AG04449 (cell line): ENCODE measurements at regions not wholly inside any gene's neighbourhood (a gene's known extent, or its start where the extent isn't known, plus 50 kb on each side); places are given as distances from the start of the nearest gene placed in this dataset.

Experiments
- CTCF ChIA-PET: fragments of 350-600 bp; formaldehyde crosslinking; extraction: SDS; loops from one replicate; lab custom pipeline; 2021; ENCODE audit warnings: antibody characterized with exemption; lab: Yijun Ruan, JAX
- POLR2A ChIA-PET: fragments of 400-600, 350-600 bp; formaldehyde crosslinking; extraction: SDS; loops from one replicate; lab custom pipeline; 2020; ENCODE audit warnings: antibody characterized with exemption, inconsistent platforms; lab: Yijun Ruan, JAX
- DNase-seq: peaks from one replicate; pipeline ENCODE4 v3.0.0-alpha.2; 2010; ENCODE audit warnings: low read depth, low spot score
- H3K4me3 ChIP-seq: 2 replicates; pipeline ENCODE4 v1.5.1; 2011; ENCODE audit warnings: low read depth, mild to moderate bottlenecking, control low read depth, low read length
- CTCF ChIP-seq: IDR thresholded peaks from one replicate; pipeline ENCODE4 v1.5.1; 2011; ENCODE audit warnings: mild to moderate bottlenecking, moderate library complexity, low read length, control low read depth, inconsistent platforms; ENCODE audit not compliant: insufficient read depth; ENCODE audit errors: missing control alignments

GRCh38 chr10:120960725-120961124 is 109.6 kb downstream of the WDR11 start:
- ChIA-PET CTCF (interaction anchor here (0.9 kb wide), 1 partner anchor 12 kb away, joined by 3 read pairs; no protein-coding TSS in a partner anchor), POLR2A (no interaction called here)
- H3K4me3 ChIP-seq = no peak overlapping the region
- TF ChIP-seq CTCF = no peak
- no peak for DNase-seq

- TF ChIP-seq CTCF = no peak
- CTCF ChIA-PET = interaction anchor here (1.6 kb wide), 1 partner anchor 13 kb away, joined by 7 read pairs; no protein-coding TSS in a partner anchor
- no peak for DNase-seq
- POLR2A ChIA-PET = no interaction called here
- no peak overlapping the region for H3K4me3 ChIP-seq
Observed at GRCh38 chr10:120961795-120962755, 110.9 kb downstream of the WDR11 start.

- H3K4me3 ChIP-seq = no peak overlapping the region
- DNase-seq = no peak
- POLR2A ChIA-PET = no interaction called here
- no peak for TF ChIP-seq CTCF
- CTCF ChIA-PET = interaction anchor here (1.6 kb wide), 1 partner anchor 14 kb away, joined by 7 read pairs; no protein-coding TSS in a partner anchor
Observed at GRCh38 chr10:120962756-120963593, 111.8 kb downstream of the WDR11 start.

GRCh38 chr10:120963594-120964220 is 112.5 kb downstream of the WDR11 start:
- TF ChIP-seq CTCF = no peak

GRCh38 chr10:120966657-120967045 is 115.5 kb downstream of the WDR11 start:
- ChIA-PET CTCF (interaction anchor here (1.1 to 1.4 kb wide), 2 partner anchors 18 to 24 kb away, joined by 5 to 7 read pairs; no protein-coding TSS in a partner anchor), POLR2A (no interaction called here)
- no peak for TF ChIP-seq CTCF
- DNase-seq = no peak
- H3K4me3 ChIP-seq = no peak overlapping the region

More at GRCh38 chr10:120963594-120964220, 112.5 kb downstream of the WDR11 start:
- H3K4me3 ChIP-seq = no peak overlapping the region
- no peak for DNase-seq
- ChIA-PET CTCF (interaction anchor here (1.6 kb wide), 1 partner anchor 15 kb away, joined by 7 read pairs; no protein-coding TSS in a partner anchor), POLR2A (no interaction called here)
